ENCODE measurements at regions not wholly inside any gene's neighbourhood (a gene's known extent, or its start where the extent isn't known, plus 50 kb on each side); places are given as distances from the start of the nearest gene placed in this dataset.

- intact Hi-C loops (cut with DNase I): no loop called here
- DNase-seq (ENCODE audit: low spot score) (no peak), ATAC-seq (no peak)
Measured at GRCh38 chr10:130867446-130868194, 443.9 kb downstream of the TCERG1L start.

GRCh38 chr10:130869179-130869841 is 442.2 kb downstream of the TCERG1L start:
- DNase-seq (ENCODE audit: low spot score) (no peak), ATAC-seq (no peak)
- intact Hi-C loops (cut with DNase I): no loop called here

GRCh38 chr10:130871406-130871805 is 440.1 kb downstream of the TCERG1L start:
- intact Hi-C loops (cut with DNase I): no loop called here
- DNase-seq (ENCODE audit: low spot score) (no peak), ATAC-seq (no peak)

DNA sequence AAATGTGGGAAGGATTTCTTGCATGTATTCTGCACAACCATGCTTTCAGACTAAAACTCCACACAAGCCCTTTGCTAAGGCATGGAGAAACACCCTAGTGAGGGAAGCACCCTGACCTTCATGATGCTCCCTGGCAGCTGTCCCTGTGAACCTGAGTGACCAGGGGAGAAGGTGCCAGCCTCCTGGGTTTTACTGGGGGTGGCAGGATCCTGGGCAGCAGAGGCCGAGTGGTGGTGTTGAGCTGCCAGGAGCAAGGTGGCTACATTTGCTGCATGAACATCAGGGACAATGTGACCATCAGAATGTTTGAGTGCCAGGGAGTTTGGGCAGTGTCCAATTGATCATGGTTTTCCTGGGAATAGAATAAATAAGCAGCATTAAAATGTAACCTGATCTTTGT is 437.9 kb downstream of the TCERG1L start:
- ATAC-seq (no peak), DNase-seq (ENCODE audit: low spot score) (no peak)
- intact Hi-C loops (cut with DNase I): no loop called here

DNA sequence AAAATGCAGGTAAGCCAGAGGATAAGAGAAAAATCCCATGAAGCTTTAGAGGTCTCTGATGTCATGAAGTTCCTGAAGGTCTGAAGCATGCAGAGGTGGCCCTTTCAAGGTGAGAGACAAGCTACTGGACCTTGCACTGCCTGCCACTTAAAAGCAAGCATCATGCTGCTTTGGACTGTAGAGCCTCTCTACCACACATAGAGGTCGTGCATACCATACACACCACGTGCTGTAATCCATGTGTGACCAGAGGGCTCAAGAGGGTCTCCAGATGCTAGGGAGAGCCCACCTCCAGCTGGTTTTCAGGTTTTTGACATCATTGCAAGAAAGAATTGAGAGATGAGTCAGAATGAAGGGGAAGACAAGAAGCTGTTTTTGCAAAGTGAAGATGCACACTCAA is 436.4 kb downstream of the TCERG1L start:
- no peak for DNase-seq (ENCODE audit: low spot score)
- intact Hi-C loops (cut with DNase I): no loop called here
- ATAC-seq: no peak

DNA sequence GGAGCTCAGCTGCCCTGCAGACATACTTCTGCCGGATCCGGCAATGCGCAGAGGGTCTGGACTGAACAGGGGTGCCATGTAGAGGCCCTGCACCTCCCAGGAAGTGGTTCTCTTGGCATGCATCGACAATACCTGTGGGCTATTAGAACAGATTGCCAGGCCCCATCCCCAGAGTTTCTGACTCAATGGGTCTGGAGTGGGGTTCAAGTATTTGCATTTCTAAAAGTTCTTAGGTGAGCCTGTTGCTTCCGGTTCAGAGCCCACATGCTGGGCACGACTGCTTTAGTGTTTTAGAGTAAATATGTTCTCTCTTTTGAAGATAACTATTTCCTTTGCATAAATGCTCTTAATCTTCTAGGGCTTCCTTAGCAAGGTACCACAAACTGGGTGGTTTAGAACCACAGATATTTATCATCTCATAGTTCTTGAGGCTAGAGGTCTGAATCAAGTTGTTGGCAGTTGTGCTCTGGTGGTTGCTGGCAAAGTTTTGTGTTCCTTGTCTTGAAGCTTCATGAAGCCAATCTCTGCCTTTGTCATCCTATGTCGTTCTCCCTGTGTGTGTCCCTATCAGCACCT is 435.5 kb downstream of the TCERG1L start:
- ATAC-seq: no peak
- intact Hi-C loops (cut with DNase I): no loop called here
- no peak for DNase-seq (ENCODE audit: low spot score)

- DNase-seq (ENCODE audit: low spot score) (no peak), ATAC-seq (no peak)
- intact Hi-C loops (cut with DNase I): no loop called here
Measured at GRCh38 chr10:130877126-130877525, 434.4 kb downstream of the TCERG1L start.

DNA sequence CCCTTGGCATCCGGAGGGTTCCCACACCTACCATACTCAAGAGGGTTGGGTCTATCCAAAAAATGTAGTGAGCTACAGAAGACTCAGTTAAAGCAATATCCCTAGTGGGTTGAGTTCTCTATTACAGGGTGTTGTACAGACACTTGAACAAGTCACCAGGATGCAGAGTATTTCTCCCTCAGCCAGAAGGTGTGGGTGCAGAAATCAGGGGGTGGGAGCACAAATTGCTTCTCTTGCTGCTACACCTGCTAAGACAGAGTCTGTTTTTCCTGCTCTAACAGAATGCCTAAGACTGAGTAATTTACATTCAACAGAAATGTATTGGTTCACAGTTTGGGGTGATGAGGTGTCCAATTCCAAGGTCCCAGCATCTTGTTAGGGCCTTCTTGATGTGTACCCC is 433.4 kb downstream of the TCERG1L start:
- DNase-seq (ENCODE audit: low spot score): no peak
- intact Hi-C loops (cut with DNase I): no loop called here

GRCh38 chr10:130882906-130883305 is 428.6 kb downstream of the TCERG1L start:
- no peak for DNase-seq (ENCODE audit: low spot score)
- intact Hi-C loops (cut with DNase I): loop anchor here (10.0 kb wide), 1 partner anchor 322 kb away; no protein-coding TSS in a partner anchor

More for the DNA sequence above, 433.4 kb downstream of the TCERG1L start:
- no peak for ATAC-seq

GRCh38 chr10:130884456-130884855 is 427.1 kb downstream of the TCERG1L start:
- DNase-seq (ENCODE audit: low spot score): no peak
- intact Hi-C loops (cut with DNase I): loop anchor here (10.0 kb wide), 1 partner anchor 320 kb away; no protein-coding TSS in a partner anchor
- no peak for ATAC-seq

More at GRCh38 chr10:130882906-130883305, 428.6 kb downstream of the TCERG1L start:
- ATAC-seq: no peak

GRCh38 chr10:130885021-130885655 is 426.4 kb downstream of the TCERG1L start:
- ATAC-seq: peak; percentile 89
- intact Hi-C loops (cut with DNase I): loop anchor here (5.0 to 10.0 kb wide), 2 partner anchors 320 to 1377 kb away; no protein-coding TSS in a partner anchor
- DNase-seq (ENCODE audit: low spot score): no peak

GRCh38 chr10:130887170-130887569 is 424.4 kb downstream of the TCERG1L start:
- no peak for DNase-seq (ENCODE audit: low spot score)
- intact Hi-C loops (cut with DNase I): loop anchor here (5.0 to 10.0 kb wide), 2 partner anchors 318 to 1375 kb away; no protein-coding TSS in a partner anchor

GRCh38 chr10:130888493-130888892 is 423.0 kb downstream of the TCERG1L start:
- intact Hi-C loops (cut with DNase I): loop anchor here (5.0 to 10.0 kb wide), 2 partner anchors 316 to 1374 kb away; no protein-coding TSS in a partner anchor
- ATAC-seq (no peak), DNase-seq (ENCODE audit: low spot score) (no peak)

More at GRCh38 chr10:130887170-130887569, 424.4 kb downstream of the TCERG1L start:
- ATAC-seq: no peak

- intact Hi-C loops (cut with DNase I): loop anchor here (5.0 to 10.0 kb wide), 2 partner anchors 316 to 1373 kb away; no protein-coding TSS in a partner anchor
Measured at GRCh38 chr10:130889240-130889639, 422.3 kb downstream of the TCERG1L start.

DNA sequence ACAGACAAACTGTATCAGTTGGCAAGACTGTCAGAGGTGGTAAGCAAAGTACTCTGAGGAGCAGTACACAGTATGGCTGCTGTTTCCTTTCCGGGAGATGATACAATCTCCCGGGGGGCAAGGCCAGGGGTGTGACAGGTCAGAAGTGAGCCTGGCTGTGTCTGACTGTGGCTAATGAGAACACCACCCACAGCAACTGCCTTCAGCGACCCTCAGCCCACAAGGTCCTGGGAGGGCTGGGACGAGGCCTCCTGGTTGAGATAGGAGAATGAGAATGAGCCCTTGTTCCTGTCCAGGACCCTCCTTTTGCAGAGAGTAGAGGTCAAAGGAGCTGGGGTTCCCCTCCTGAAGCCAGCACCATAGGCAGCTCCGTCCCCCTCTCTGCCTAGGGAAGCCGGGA is 421.7 kb downstream of the TCERG1L start:
- ATAC-seq (no peak), DNase-seq (ENCODE audit: low spot score) (no peak)
- intact Hi-C loops (cut with DNase I): loop anchor here (5.0 to 10.0 kb wide), 2 partner anchors 315 to 1373 kb away; no protein-coding TSS in a partner anchor

More at GRCh38 chr10:130889240-130889639, 422.3 kb downstream of the TCERG1L start:
- ATAC-seq: no peak
- no peak for DNase-seq (ENCODE audit: low spot score)

DNA sequence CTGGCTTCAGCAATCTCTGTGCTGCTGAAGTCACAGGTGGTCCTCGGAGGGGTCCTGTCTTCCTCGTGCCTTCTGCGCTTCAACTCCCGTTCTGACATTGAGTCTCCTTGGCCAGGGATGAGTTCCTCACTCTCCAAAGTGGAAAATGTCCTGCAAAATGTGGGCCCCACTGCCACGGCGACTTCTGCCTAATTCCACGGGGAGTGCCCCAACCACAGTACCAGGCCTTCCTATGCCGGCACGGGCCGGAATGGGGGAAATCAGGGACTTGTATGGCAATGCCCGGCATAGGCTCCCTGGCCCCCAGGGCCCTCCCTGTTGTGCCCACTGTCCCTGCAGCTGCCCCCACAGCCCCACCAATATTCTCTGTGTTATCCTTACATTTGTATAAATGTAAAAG is 420.5 kb downstream of the TCERG1L start:
- ATAC-seq: no peak
- DNase-seq (ENCODE audit: low spot score): no peak
- intact Hi-C loops (cut with DNase I): no loop called here

GRCh38 chr10:130894471-130894870 is 417.1 kb downstream of the TCERG1L start:
- intact Hi-C loops (cut with DNase I): no loop called here
- DNase-seq (ENCODE audit: low spot score) (no peak), ATAC-seq (no peak)

- ATAC-seq: peak; percentile 11
- intact Hi-C loops (cut with DNase I): no loop called here
Measured at GRCh38 chr10:130895161-130895560, 416.4 kb downstream of the TCERG1L start.

GRCh38 chr10:130897815-130898214 is 413.7 kb downstream of the TCERG1L start:
- no peak for DNase-seq (ENCODE audit: low spot score)
- no peak for ATAC-seq

More at GRCh38 chr10:130895161-130895560, 416.4 kb downstream of the TCERG1L start:
- no peak for DNase-seq (ENCODE audit: low spot score)

More at GRCh38 chr10:130897815-130898214, 413.7 kb downstream of the TCERG1L start:
- intact Hi-C loops (cut with DNase I): no loop called here
